ENCODE measurements at regions not wholly inside any gene's neighbourhood (a gene's known extent, or its start where the extent isn't known, plus 50 kb on each side); places are given as distances from the start of the nearest gene placed in this dataset.

DNA sequence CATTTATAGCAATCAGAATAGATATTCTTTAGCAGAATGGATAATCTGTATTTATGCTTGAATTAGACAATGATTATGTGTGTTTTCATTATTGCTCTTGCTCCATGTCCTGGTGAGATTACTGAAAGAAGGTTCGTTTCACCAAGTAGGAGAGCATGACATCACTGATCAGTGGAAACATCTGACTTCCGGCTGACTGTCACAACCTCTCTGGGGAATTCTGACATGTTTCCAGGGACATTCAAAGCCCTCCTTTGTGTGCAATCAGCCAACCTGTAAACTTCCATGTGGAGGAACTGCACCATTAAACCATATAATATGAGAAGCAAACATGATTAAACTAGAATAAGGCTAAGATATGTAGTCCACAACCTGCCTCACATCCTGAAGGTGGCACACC, 424.8 kb upstream of the ADGRL4 start:
- TF ChIP-seq, protein P1, sequence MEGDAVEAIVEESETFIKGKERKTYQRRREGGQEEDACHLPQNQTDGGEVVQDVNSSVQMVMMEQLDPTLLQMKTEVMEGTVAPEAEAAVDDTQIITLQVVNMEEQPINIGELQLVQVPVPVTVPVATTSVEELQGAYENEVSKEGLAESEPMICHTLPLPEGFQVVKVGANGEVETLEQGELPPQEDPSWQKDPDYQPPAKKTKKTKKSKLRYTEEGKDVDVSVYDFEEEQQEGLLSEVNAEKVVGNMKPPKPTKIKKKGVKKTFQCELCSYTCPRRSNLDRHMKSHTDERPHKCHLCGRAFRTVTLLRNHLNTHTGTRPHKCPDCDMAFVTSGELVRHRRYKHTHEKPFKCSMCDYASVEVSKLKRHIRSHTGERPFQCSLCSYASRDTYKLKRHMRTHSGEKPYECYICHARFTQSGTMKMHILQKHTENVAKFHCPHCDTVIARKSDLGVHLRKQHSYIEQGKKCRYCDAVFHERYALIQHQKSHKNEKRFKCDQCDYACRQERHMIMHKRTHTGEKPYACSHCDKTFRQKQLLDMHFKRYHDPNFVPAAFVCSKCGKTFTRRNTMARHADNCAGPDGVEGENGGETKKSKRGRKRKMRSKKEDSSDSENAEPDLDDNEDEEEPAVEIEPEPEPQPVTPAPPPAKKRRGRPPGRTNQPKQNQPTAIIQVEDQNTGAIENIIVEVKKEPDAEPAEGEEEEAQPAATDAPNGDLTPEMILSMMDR (IDR thresholded peaks at IDR 0.05), result no peak
- TF ChIP-seq POLR2A (IDR thresholded peaks at IDR 0.05) (no peak), POLR2AphosphoS5 (IDR thresholded peaks at IDR 0.05) (no peak), EP300 (IDR thresholded peaks at IDR 0.05) (no peak)

All from sigmoid colon (tissue), 4 donors.